ENCODE measurements at regions not wholly inside any gene's neighbourhood (a gene's known extent, or its start where the extent isn't known, plus 50 kb on each side); places are given as distances from the start of the nearest gene placed in this dataset.

GRCh38 chr22:49488943-49489342 lies 338.7 kb downstream of the BRD1 start:
- Histone ChIP-seq H3K27me3 (peaks cover 0 to 27% (median 6%) of the 10 kb centered on the region in 3 donors), H3K9me3 (no peaks in the 10 kb centered on the region), H3K36me3 (no peaks in the 10 kb centered on the region), H3K4me3 (no peak overlapping the region), H3K4me1 (no peaks in the 10 kb centered on the region), H3K27ac (no peak overlapping the region)
- intact Hi-C loops (cut with DNase I): no loop called here
- WGBS, 2 donors: 82 to 84% methylated on average over 10 of the region's 10 CpGs
- TF ChIP-seq POLR2A (IDR thresholded peaks at IDR 0.05): no peak
- TF ChIP-seq, protein P1, sequence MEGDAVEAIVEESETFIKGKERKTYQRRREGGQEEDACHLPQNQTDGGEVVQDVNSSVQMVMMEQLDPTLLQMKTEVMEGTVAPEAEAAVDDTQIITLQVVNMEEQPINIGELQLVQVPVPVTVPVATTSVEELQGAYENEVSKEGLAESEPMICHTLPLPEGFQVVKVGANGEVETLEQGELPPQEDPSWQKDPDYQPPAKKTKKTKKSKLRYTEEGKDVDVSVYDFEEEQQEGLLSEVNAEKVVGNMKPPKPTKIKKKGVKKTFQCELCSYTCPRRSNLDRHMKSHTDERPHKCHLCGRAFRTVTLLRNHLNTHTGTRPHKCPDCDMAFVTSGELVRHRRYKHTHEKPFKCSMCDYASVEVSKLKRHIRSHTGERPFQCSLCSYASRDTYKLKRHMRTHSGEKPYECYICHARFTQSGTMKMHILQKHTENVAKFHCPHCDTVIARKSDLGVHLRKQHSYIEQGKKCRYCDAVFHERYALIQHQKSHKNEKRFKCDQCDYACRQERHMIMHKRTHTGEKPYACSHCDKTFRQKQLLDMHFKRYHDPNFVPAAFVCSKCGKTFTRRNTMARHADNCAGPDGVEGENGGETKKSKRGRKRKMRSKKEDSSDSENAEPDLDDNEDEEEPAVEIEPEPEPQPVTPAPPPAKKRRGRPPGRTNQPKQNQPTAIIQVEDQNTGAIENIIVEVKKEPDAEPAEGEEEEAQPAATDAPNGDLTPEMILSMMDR (IDR thresholded peaks at IDR 0.05): no peak
- no peak for TF ChIP-seq EP300 (IDR thresholded peaks at IDR 0.05)
- TF ChIP-seq POLR2AphosphoS5 (IDR thresholded peaks at IDR 0.05): no peak
- no peak for DNase-seq

- TF ChIP-seq POLR2AphosphoS5 (IDR thresholded peaks at IDR 0.05) (no peak), EP300 (IDR thresholded peaks at IDR 0.05) (no peak), POLR2A (IDR thresholded peaks at IDR 0.05) (no peak)
- TF ChIP-seq, protein P1 (IDR thresholded peaks at IDR 0.05): no peak
- Histone ChIP-seq H3K9me3 (no peaks in the 10 kb centered on the region), H3K27ac (no peak overlapping the region), H3K36me3 (no peaks in the 10 kb centered on the region), H3K4me1 (no peaks in the 10 kb centered on the region), H3K4me3 (no peak overlapping the region), H3K27me3 (peaks cover 0 to 31% (median 9%) of the 10 kb centered on the region in 3 donors)
- 52 to 63% methylated on average over 11 of the region's 11 CpGs for WGBS, 2 donors
- intact Hi-C loops (cut with DNase I): no loop called here
- DNase-seq: no peak
These were observed 339.7 kb downstream of the BRD1 start for GRCh38 chr22:49487950-49488349.

DNA sequence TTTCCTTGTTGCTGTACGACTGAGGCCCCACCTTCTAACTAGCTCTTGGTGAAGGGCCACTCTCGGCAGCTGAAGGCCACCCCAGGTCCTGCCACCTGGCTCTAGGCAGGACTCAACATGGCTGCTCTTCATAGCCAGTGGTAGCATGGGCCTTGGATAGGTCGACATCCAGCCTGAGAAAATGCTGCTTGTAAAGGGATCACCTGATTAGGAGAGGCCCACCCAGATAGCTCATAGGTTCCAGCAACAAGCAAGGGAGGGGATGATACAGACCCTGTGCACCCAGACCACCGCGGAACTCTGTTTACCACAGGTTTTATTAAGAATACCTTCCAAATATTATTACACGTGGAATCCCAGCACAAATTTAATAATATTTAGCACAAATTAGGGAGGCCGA lies 341.4 kb downstream of the BRD1 start:
- peaks cover 0 to 49% (median 21%) of the 10 kb centered on the region in 3 donors for H3K27me3 ChIP-seq
- H3K9me3 ChIP-seq: no peaks in the 10 kb centered on the region
- intact Hi-C loops (cut with DNase I): no loop called here
- no peak for TF ChIP-seq EP300 (IDR thresholded peaks at IDR 0.05)
- TF ChIP-seq POLR2A (IDR thresholded peaks at IDR 0.05): no peak
- TF ChIP-seq, protein P1 (IDR thresholded peaks at IDR 0.05): no peak
- no peak for TF ChIP-seq POLR2AphosphoS5 (IDR thresholded peaks at IDR 0.05)
- H3K4me3 ChIP-seq: no peak overlapping the region
- H3K4me1 ChIP-seq: peaks cover 0 to 7% (median 0%) of the 10 kb centered on the region in 4 donors
- 80 to 92% methylated on average over 7 of the region's 7 CpGs for whole genome bisulfite sequencing, 2 donors
- DNase-seq: no peak
- no peaks in the 10 kb centered on the region for H3K36me3 ChIP-seq
- no peak overlapping the region for H3K27ac ChIP-seq

DNA sequence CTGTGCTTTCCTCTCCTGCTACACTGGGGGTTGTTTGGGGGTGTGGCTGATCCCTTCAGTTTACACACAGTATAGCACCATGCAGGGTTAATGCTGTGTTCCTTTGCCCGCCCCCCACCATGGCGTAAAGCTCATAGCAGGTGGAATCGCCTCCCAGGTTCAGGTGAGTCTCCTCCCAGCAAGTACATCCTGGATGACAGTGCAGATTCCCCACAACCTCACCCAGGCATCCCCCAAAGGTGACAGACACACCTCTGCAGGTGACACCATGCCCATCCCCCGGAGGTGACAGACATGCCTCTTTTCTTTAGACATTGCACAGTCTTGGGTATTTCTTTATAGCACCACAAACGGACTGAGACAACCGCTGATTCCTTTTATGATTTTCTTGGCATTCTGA lies 343.7 kb downstream of the BRD1 start:
- H3K36me3 ChIP-seq: no peaks in the 10 kb centered on the region
- H3K9me3 ChIP-seq: no peaks in the 10 kb centered on the region
- no peak for TF ChIP-seq POLR2A (IDR thresholded peaks at IDR 0.05)
- no peak for TF ChIP-seq EP300 (IDR thresholded peaks at IDR 0.05)
- TF ChIP-seq, protein P1 (IDR thresholded peaks at IDR 0.05): no peak
- TF ChIP-seq POLR2AphosphoS5 (IDR thresholded peaks at IDR 0.05): no peak
- intact Hi-C loops (cut with DNase I): no loop called here
- no peak for DNase-seq
- no peak overlapping the region for H3K27ac ChIP-seq
- H3K4me3 ChIP-seq: no peak overlapping the region
- peaks cover 0 to 56% (median 22%) of the 10 kb centered on the region in 3 donors for H3K27me3 ChIP-seq
- peaks cover 0 to 7% (median 0%) of the 10 kb centered on the region in 4 donors for H3K4me1 ChIP-seq
- WGBS, 2 donors: 62 to 79% methylated on average over 6 of the region's 6 CpGs

DNA sequence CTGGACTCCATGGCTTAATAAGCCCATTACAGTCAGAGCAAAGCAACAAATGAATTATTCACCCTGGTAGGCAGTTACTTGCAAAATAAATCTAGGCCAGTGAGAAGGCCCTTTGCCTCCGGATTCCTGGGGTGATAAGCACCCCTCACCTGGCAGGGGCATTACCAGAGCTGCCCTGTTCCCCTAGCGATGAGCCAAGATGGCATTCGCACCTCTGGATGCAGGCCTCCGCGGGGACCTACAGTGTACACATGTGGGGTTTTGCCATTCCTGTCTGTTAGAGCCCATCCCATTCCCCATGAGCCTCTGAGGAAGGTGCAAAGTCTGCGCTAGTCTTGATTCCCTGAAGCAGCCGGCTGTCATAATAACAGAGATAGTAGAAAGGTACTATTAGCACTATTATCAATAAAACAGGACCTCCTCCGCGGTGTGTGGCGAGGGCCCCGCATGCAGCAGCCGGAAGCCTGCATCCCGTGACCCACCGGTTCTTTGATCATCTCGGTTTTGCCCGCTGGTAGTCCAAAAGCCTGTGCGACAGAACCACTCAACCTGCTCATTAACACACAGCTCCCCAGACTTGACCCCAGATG lies 344.3 kb downstream of the BRD1 start:
- H3K27me3 ChIP-seq: peaks cover 0 to 56% (median 22%) of the 10 kb centered on the region in 3 donors
- H3K4me1 ChIP-seq: peaks cover 0 to 7% (median 0%) of the 10 kb centered on the region in 4 donors
- DNase-seq: no peak
- H3K9me3 ChIP-seq: no peaks in the 10 kb centered on the region
- H3K4me3 ChIP-seq: no peak overlapping the region
- 83 to 93% methylated on average over 17 of the region's 17 CpGs for WGBS, 2 donors
- no peak for TF ChIP-seq POLR2A (IDR thresholded peaks at IDR 0.05)
- TF ChIP-seq, protein P1 (IDR thresholded peaks at IDR 0.05): no peak
- no peak for TF ChIP-seq POLR2AphosphoS5 (IDR thresholded peaks at IDR 0.05)
- TF ChIP-seq EP300 (IDR thresholded peaks at IDR 0.05): no peak
- H3K27ac ChIP-seq: no peak overlapping the region
- intact Hi-C loops (cut with DNase I): no loop called here
- H3K36me3 ChIP-seq: no peaks in the 10 kb centered on the region
